ENCODE measurements at regions not wholly inside any gene's neighbourhood (a gene's known extent, or its start where the extent isn't known, plus 50 kb on each side); places are given as distances from the start of the nearest gene placed in this dataset.

DNA sequence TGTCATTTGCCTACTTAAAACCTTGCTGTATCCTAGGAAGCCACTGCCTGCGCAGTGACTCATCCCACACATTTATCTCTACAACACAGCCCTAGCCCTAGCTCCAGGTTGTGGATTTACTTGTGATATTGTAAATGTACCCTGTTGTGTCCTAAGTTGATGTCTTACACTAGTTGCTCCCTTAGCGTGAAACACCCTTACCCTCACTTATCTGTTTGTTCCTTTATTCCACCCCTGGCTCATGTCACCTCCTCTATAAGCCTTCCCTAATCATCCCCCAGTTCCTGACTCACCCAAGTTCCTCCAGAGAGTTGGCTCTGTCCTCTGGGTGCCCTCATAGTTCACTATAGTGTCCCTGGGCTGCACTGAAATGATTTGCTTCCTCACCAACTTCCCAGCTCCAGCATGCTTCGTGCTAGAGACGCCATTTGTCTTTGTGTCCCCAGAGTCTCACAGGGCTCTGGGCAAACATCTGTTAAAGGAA is 431.8 kb upstream of the FAT3 start:
- no peak overlapping the region for H3K4me3 ChIP-seq
- H3K27ac ChIP-seq: no peak overlapping the region

DNA sequence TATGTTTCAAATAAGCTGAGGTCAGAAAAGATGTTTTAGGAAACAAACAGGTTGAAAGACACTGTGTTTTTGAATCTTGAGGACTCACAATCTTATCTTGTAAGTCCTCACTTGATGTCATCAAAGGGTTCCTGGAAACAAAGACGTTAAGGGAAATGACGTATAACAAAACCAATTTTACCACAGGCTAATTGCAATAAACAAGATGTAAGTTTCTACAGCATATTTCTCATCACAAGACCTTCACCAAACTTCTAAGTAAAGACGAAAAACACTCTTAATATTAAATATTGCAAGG is 433.5 kb upstream of the FAT3 start:
- no peak overlapping the region for H3K27ac ChIP-seq

DNA sequence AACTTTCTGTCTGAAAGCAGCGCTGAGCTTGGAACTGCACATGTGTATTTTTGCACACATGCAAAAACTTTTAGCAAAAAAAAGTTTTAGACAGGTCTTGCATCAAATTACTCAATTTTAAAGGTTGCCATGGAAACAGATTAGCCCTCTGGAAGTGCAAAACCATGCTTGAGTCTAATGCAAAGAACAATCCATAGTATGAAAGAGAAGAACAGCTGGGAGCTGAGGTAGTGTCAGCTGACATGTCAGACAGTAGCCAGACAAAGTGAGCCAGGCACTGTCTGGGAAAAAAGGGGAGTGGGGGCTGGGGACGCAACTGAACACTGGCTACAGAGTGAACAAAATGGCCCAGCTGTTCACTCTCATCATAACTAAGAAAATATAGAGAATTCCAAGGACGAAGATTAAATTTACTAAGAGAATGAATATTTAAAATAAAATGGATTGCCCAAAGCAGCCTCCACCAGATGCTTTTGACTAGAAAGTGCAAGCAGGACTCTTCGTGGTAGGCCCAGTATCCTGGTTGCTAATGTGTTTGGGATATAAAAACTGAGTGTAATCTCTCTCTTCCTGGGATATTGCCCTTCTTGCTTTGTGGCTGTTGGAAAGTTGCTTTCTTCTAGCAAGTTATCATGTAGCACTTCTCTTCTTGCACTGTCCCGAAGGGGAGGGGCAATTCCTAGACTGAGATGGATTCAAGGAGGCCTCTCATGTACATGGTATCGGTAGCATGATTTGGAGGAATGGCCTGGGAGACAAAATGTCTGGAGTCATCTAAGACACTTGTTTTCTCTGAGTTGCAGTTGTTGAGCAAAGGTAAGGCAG is 434.1 kb upstream of the FAT3 start:
- Histone ChIP-seq H3K27ac (no peak overlapping the region), H3K4me3 (no peak overlapping the region)

More for the DNA sequence above, 433.5 kb upstream of the FAT3 start:
- H3K4me3 ChIP-seq: no peak overlapping the region

DNA sequence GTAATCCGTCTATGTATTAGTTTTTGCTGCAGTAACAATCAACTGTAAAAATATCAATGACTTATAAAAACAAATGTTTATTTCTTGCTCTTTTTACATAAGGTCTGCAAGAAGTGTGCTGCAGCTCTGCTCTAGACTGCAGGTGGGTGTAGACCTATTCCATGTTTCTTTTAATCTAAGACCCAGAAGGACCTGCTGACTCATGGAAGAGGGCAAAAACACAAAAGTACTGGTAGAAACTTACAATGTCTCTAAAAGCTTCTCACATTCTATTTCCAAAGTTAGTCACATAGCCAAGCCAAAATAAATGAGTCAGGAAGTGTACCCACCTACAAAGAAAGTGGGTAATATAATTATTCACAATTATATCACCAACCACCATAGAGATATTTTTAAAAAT is 435.9 kb upstream of the FAT3 start:
- no peak overlapping the region for H3K27ac ChIP-seq
- H3K4me3 ChIP-seq: no peak overlapping the region

DNA sequence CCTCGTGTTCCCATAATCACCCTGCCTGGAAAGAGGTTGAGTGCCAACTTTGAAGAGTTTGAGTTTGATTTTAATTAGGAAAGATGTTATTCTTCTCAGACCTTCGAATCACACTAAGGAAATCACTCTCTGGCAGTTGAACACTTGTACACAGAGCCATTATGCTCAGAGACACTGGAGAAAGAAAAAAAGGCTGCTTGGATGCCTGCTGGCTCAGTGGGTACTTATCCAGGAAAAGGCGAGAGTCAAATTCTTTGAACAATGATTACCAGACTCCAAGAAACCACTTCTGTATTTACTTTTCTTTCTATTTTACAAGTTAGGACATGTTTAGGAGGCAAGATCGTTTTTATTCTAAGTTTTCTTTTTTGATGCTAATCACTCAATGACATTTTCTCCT is 438.5 kb upstream of the FAT3 start:
- Histone ChIP-seq H3K27ac (no peak overlapping the region), H3K4me3 (no peak overlapping the region)

DNA sequence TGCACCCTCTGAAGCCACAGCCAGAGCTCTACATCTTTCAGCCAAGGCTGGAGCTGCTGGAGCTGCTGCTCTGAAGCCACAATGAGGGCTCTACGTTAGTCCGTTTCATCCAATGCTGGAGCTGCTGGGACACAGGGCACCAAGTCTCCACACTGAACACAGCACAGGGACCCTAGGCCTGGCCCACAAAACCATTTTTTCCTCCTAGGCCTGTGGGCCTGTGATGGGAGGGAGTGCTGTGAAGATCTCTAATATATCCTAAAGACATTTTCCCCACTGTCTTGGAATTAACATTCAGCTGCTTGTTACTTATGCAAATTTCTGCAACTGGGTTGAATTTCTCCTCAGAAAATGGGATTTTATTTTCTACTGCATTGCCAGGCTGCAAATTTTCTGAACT is 441.4 kb upstream of the FAT3 start:
- Histone ChIP-seq H3K27ac (no peak overlapping the region), H3K4me3 (no peak overlapping the region)

DNA sequence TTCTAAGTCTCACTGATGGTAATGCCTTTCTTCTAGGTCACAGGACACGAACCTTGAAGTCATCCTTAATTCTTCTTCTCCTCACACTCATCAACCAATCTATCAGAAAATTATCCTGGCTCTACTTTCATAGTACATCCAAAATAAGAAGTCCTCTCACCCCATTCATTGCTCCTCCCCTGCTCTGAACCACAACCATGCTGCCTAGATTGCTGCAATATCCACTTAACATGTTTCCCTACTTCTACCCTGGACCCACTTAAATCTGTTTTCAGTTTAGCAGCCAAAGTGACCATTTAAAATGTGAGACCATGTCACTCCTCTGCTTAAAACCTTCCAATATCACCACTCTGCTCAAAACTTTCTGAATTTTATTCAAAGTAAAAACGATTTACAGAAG is 445.9 kb upstream of the FAT3 start:
- Histone ChIP-seq H3K4me3 (no peak overlapping the region), H3K27ac (no peak overlapping the region)

DNA sequence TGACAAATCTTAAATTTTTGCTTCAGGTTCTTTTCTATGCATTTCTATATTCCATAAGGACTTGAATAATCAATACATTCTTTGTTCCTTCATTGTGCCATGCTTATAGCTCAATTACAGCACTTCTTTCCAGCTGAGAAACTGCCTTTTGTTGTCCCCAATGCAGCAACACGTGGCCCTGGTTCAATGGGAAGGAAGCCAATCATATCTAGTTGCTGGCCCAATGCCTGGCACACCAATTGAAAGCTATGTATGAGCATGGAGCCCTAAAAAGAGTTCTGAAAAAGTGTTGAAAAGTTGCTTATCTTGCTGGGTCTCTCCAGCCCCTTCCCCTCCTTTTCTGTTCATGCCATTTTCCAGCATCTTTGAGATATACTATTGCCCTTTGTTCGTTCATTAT is 448.0 kb upstream of the FAT3 start:
- H3K27ac ChIP-seq: no peak overlapping the region
- no peak overlapping the region for H3K4me3 ChIP-seq

DNA sequence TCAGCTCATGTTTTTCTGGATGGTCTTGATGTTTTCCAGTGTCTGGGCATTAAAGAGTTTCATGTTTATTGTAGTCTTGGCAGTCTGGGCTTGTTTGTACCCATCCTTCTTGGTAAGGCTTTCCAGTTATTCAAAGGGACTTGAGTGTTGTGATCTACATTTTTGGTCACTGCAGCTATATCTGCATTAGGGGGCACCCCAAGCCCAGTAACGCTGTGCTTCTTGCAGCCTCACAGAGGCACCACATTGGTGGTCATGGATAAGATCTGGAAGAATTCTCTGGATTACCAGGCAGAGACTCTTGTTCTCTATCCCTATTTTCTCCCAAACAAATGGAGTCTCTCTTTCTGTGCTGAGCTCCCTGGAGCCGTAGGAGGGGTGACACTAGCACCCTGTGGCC is 451.5 kb upstream of the FAT3 start:
- H3K27ac ChIP-seq: no peak overlapping the region

DNA sequence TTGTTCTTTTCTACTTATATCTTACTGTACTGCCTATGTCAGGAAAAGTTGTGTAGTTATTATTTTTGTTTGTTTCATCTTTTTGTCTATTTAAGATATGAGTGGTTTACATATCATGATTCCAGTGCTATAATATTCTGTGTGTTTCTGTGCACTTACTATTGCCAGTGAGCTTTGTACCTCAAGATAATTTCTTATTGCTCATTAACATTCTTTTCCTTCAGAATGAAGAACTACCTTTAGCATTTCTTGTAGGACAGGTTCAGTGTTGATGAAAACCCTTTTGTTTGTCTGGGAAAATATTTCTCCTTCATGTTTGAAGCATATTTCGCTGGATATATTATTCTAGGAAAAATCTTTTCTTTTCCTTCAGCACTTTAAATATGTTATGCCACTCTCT is 452.7 kb upstream of the FAT3 start:
- H3K27ac ChIP-seq: no peak overlapping the region
- no peak overlapping the region for H3K4me3 ChIP-seq

More for the DNA sequence above, 451.5 kb upstream of the FAT3 start:
- H3K4me3 ChIP-seq: no peak overlapping the region

DNA sequence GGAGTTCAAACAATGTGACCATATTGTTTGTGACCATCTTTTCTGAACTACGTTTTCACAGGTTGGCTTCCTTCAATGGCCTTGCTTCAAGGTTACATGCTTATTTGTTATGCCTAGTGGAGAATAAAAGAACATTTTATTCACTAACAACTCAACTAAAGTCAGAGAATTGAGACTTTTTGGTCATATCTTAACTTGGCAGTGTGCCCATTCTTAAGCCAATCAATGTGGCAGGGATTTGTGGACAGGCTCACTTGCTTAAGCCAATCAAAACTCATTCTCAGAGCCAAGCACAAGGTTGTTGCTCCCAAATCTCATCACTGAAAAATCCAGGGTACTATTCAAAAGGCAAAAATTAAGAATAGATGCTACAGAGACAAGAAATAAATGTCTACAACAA is 455.8 kb upstream of the FAT3 start:
- no peak overlapping the region for H3K27ac ChIP-seq
- no peak overlapping the region for H3K4me3 ChIP-seq

DNA sequence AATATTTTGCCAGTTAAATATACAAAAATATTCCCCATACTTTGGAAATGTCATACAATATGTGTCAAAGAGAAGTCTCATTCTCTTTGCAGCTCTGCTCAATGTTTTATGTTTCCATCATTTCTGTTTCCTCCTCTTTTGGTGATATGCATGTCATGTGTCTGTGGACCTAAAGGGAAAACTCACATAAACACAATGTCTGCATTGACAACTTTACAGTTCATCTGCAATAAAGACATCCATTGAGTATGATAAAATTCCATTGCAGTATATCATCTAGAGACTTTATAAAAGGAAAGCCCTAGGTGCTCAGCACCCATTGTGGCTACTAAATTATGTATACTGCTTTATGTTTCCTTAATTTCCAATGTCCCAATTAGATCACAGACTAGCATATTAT is 461.3 kb upstream of the FAT3 start:
- Histone ChIP-seq H3K4me3 (no peak overlapping the region), H3K27ac (no peak overlapping the region)

DNA sequence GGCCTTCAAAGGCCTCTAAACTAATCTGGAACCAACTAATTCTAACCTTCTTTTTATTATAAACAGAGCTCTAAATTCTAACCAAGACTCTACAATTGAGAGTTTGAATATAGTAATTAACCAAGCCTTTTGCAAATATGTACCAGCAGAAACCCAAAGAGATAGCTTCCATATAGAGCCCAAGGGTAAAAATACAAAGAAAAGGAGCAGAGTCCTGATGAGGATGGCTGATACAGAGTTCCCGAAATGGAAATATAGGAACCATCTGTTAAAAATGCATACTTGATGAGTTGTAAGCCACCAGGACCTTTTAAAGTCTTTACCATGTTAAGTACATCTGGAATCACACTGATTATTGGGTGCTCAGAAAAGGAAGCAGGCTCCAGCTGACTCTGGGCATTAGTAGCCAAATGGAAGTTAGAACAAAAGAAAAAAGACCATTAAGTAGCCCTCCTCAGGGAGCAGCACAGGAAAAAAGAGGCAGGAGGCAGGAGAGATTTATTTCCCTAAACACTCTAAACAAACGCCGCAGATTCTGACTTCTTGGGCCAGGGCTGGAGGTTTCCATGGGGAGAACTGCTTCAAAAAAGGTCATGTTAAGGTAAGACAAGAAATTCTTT is 463.1 kb upstream of the FAT3 start:
- no peak overlapping the region for H3K27ac ChIP-seq
- no peak overlapping the region for H3K4me3 ChIP-seq

DNA sequence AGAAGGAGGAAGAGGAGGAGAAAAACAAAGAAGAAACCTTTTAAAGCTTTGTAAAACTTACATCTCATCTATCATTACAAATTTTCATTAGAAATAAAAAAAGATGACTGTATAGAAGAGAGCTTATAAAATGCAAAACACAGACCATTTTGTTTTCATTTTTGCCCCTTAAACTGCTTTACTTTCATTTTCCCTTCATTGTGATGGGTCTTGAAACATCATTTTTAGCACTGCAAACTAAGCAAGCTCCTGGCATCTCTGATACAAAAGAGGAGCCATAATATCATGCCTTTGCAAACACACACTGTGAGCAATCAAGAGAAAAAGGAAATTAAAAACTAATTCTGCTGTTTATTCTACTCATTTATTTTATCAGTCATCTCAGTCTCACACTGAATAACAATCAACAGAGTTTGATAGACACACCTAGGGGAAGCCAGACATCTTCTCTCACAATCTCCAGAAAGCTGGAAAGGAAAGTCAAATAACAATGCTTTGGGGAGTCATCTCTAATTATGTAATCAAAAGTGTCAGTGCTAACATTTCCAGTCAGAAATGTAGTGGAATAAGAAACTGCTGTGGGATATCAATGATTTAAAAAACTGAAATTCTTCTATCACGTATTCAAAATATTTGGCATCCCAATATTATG is 467.7 kb upstream of the FAT3 start:
- H3K27ac ChIP-seq: no peak overlapping the region
- no peak overlapping the region for H3K4me3 ChIP-seq

DNA sequence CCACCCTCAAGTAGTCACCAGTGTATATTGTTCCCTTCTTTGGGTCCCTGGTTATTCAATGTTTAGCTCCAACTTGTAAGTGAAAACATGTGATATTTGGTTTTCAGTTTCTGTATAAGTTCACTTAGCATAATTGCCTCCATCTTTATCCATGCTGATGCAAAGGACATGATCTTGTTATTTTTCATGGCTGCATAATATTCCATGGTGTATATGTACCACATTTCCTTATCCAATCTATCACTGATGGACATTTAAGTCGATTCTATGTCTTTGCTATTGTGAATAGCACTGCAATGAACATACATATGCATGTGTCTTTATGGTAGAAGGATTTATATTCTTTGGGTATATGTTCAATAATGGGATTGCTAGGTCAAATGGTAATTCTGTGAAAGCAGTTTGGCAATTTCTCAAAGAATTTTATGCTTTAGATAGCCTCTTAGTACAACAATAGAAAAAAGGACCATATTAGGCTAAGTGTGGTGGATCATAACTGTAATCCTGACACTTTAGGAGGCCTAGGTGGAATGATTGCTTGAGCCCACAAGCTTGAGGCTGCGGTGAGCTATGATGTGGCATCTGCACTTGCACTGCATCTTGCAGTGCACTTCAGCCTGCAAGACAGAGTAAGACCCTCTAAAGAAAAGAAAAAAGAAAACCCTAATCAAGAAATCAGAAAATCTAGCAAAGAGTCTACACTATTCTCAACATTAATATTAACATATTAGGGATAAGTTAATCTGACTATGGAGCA is 468.5 kb upstream of the FAT3 start:
- Histone ChIP-seq H3K27ac (no peak overlapping the region), H3K4me3 (no peak overlapping the region)

DNA sequence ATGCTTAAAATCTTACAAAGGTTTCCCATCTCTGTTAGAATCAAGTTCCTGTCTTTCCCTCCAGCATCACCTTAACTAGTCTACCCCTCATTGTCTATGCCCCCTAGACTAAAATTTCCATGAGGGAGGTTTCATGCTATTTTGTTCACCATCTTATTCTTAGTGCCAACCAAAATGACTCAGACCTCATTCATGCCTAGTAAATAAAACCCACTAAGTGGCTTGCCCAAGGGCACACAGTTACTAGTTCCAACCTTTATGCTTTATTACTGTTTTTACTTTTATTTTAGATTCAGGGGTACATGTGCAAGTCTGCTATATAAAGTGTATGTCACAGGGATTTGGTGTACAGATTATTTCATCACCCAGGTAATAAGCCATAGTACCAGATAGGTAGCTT is 469.1 kb upstream of the FAT3 start:
- no peak overlapping the region for H3K27ac ChIP-seq
- no peak overlapping the region for H3K4me3 ChIP-seq

DNA sequence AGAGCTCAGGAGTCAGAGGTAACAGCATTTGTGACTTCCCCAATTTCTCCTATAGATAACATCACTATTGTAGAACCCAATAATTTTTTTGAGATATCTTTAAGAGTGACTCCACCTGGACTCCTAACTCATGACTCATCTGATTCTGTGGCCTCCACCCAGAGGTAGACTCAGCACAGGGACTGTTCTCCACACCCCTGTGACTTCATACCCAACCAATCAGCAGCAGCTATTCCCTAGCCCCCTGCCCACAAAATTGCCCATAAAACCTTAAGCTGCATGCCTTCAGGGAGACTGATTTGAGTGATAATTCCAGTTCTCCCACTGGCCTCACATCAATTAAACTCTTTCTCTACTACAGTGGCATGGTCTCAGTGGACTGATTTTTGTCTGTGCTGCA is 475.4 kb upstream of the FAT3 start:
- Histone ChIP-seq H3K27ac (no peak overlapping the region), H3K4me3 (no peak overlapping the region)

DNA sequence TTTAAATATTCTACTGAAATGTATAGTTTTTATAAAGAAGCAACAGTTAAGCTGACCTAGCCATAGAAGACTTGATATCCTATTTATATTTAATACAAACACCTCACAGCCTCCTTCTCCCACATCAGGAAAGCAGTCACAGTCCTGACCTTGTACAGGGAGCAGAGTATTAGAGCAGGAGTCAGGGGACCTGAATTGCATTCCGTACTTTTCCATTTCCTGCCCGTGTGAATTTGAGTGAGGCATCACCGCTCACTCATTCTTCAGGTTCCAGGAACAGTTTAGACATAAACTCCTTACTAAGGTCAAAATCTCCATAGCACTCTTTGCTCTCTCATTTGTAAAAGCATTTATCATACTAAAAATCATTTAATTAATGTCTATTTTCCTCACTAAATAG is 482.5 kb upstream of the FAT3 start:
- H3K27ac ChIP-seq: no peak overlapping the region
- H3K4me3 ChIP-seq: no peak overlapping the region

DNA sequence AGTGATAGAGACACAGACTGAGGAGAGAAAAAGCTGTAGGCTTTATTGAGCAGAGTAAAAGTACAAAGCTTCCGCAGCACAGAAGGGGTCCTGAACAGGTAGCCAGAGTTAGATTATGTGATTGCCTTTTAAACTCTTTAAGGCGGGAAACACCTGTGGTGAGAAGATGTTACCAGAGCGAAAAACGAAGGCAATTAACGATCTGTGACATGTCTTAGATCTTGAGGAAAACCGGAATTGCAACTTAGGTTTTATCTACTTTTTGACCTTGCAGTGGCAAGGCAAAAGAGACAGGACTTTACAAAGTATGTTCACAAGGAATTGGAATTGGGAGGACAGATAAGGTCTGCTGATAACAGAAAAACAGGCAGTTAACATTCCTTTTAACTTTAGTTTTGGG is 493.6 kb upstream of the FAT3 start:
- no peak overlapping the region for H3K4me3 ChIP-seq
- no peak overlapping the region for H3K27ac ChIP-seq

DNA sequence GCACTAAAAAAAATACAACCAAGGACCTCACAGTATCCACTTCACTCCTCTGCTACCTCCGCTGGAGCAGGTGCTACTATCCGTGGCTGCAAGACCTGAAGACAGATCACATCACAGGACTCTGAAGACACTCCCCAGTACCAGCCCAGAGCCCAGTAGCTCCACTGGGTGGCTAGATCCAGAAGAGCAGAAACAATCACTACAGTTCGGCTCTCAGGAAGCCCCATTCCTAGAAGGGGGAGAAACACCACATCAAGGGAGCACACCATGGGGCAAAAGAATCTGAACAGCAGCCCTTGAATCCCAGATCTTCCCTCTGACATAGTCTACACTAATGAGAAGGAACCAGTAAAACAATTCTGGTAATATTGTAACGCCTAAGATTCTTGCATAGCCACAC is 494.0 kb upstream of the FAT3 start:
- H3K4me3 ChIP-seq: no peak overlapping the region
- H3K27ac ChIP-seq: no peak overlapping the region

DNA sequence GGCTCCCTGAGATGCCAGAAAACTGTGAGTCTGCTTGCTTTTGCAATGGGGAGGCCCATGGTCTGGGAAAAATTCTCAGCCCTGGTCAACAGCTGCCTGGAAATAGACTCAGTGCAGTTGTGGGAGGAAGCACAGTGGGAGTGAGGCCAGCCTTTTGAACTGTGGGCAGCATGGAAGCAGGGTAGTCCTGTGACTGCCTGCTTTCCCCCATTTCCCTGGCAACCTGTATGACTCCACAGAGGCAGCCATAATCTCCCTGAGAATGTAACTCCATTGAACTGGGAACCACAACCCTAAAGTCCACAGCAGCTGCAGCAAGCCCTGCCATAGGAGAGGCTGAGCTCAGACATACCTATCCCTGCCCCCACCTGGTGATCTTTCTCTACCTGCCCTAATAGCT is 494.6 kb upstream of the FAT3 start:
- no peak overlapping the region for H3K4me3 ChIP-seq
- H3K27ac ChIP-seq: no peak overlapping the region

Data from skin epidermis (tissue), 12 donors.